GM08714 (cell line): ENCODE measurements at regions not wholly inside any gene's neighbourhood (a gene's known extent, or its start where the extent isn't known, plus 50 kb on each side); places are given as distances from the start of the nearest gene placed in this dataset.
"Not testable (repeated sequence)": the region's sequence is repeated elsewhere in the genome, so short reads cannot be mapped to it uniquely, and the experiment has no call there.

Source experiments
- H3K4me3 ChIP-seq: fragments of 200-500 bp; sonication (Bioruptor generic); 2 replicates; pipeline ENCODE4 v1.5.1; 2014; ENCODE audit warnings: mild to moderate bottlenecking, low read length, inconsistent platforms
- ZNF274 ChIP-seq: IDR thresholded peaks from 2 replicates; pipeline ENCODE4 v1.6.1; 2012; ENCODE audit warnings: mild to moderate bottlenecking, low read depth, low read length

GRCh38 chr10:128178302-128178958, 52.2 kb upstream of the MKI67 start:
- H3K4me3 ChIP-seq: no peak overlapping the region
- no peak for TF ChIP-seq ZNF274

- H3K4me3 ChIP-seq: no peak overlapping the region
- no peak for TF ChIP-seq ZNF274
These were observed 54.6 kb upstream of the MKI67 start for GRCh38 chr10:128180843-128181242.

GRCh38 chr10:128185627-128186026, 59.4 kb upstream of the MKI67 start:
- no peak for TF ChIP-seq ZNF274
- no peak overlapping the region for H3K4me3 ChIP-seq

GRCh38 chr10:128186959-128187787, 61.0 kb upstream of the MKI67 start:
- H3K4me3 ChIP-seq: no peak overlapping the region
- no peak for TF ChIP-seq ZNF274

- no peak for TF ChIP-seq ZNF274
- no peak overlapping the region for H3K4me3 ChIP-seq
These were observed 61.6 kb upstream of the MKI67 start for GRCh38 chr10:128187788-128188185.

- H3K4me3 ChIP-seq: no peak overlapping the region
- TF ChIP-seq ZNF274: no peak
These were observed 63.0 kb upstream of the MKI67 start for GRCh38 chr10:128189176-128189575.

- H3K4me3 ChIP-seq: no peak overlapping the region
- no peak for TF ChIP-seq ZNF274
These were observed 65.6 kb upstream of the MKI67 start for GRCh38 chr10:128191847-128192246.

- not testable (repeated sequence) for H3K4me3 ChIP-seq
These were observed 75.6 kb upstream of the MKI67 start for GRCh38 chr10:128201826-128202225.

GRCh38 chr10:128203028-128203427, 76.8 kb upstream of the MKI67 start:
- TF ChIP-seq ZNF274: no peak
- H3K4me3 ChIP-seq: no peak overlapping the region

- H3K4me3 ChIP-seq: not testable (repeated sequence)
These were observed 79.4 kb upstream of the MKI67 start for GRCh38 chr10:128205591-128205990.

- H3K4me3 ChIP-seq: no peak overlapping the region
- TF ChIP-seq ZNF274: no peak
These were observed 80.5 kb upstream of the MKI67 start for GRCh38 chr10:128206676-128207075.

GRCh38 chr10:128209862-128210214, 83.6 kb upstream of the MKI67 start:
- H3K4me3 ChIP-seq: no peak overlapping the region
- TF ChIP-seq ZNF274: no peak

GRCh38 chr10:128210215-128211063, 84.2 kb upstream of the MKI67 start:
- no peak for TF ChIP-seq ZNF274
- H3K4me3 ChIP-seq: peak overlapping the region; percentile 58

- no peak overlapping the region for H3K4me3 ChIP-seq
- TF ChIP-seq ZNF274: no peak
These were observed 84.9 kb upstream of the MKI67 start for GRCh38 chr10:128211064-128211504.
